ENCODE measurements at regions not wholly inside any gene's neighbourhood (a gene's known extent, or its start where the extent isn't known, plus 50 kb on each side); places are given as distances from the start of the nearest gene placed in this dataset.
"Not testable (repeated sequence)": the region's sequence is repeated elsewhere in the genome, so short reads cannot be mapped to it uniquely, and the experiment has no call there.

- in situ Hi-C loops (cut with HindIII; ENCODE audit: low sequenced_read_pairs) = no loop called here
Measured at GRCh38 chr5:85647349-85648127, 970.2 kb upstream of the COX7C start.

- in situ Hi-C loops (cut with HindIII; ENCODE audit: low sequenced_read_pairs) = no loop called here
Measured at GRCh38 chr5:85648495-85648894, 969.2 kb upstream of the COX7C start.

GRCh38 chr5:85651731-85652130 is 966.0 kb upstream of the COX7C start:
- in situ Hi-C loops (cut with HindIII; ENCODE audit: low sequenced_read_pairs) = no loop called here

GRCh38 chr5:85654144-85654543 is 963.6 kb upstream of the COX7C start:
- in situ Hi-C loops (cut with HindIII; ENCODE audit: low sequenced_read_pairs) = not testable (repeated sequence)

DNA sequence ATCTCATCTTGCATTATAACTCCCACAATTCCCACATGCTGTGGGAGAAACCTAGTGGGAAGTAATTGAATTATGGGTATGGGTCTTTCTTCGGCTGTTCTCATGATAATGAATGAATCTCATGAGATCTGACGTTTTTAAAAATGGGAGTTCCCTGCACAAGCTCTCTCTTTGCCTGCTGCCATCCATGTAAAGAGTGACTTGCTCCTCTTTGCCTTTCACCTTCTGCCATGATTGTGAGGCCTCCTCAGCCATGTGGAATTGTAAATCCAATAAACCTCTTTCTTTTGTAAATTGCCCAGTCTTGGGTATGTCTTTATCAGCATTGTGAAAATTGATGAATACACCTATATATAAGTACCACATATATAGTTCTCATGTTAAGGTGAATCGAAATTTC is 961.7 kb upstream of the COX7C start:
- in situ Hi-C loops (cut with HindIII; ENCODE audit: low sequenced_read_pairs) = no loop called here

GRCh38 chr5:85657328-85657727 is 960.4 kb upstream of the COX7C start:
- in situ Hi-C loops (cut with HindIII; ENCODE audit: low sequenced_read_pairs) = not testable (repeated sequence)

DNA sequence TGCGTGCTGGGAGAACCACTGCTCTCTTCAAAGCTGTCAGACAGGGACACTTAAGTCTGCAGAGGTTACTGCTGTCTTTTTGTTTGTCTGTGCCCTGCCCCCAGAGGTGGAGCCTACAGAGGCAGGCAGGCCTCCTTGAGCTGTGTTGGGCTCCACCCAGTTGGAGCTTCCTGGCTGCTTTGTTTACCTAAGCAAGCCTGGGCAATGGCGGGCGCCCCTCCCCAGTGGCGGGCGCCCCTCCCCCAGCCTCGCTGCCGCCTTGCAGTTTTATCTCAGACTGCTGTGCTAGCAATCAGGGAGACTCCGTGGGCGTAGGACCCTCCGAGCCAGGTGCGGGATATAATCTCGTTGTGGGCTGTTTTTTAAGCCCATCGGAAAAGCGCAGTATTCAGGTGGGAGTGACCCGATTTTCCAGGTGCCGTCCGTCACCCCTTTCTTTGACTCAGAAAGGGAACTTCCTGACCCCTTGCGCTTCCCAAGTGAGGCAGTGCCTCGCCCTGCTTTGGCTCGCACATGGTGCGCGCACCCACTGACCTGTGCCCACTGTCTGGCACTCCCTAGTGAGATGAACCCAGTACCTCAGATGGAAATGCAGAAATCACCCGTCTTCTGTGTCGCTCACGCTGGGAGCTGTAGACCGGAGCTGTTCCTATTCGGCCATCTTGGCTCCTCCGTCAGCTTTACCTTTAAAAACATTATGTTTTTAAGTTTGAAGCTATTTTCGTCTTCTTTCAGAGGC is 954.6 kb upstream of the COX7C start:
- in situ Hi-C loops (cut with HindIII; ENCODE audit: low sequenced_read_pairs) = not testable (repeated sequence)

- in situ Hi-C loops (cut with HindIII; ENCODE audit: low sequenced_read_pairs) = no loop called here
Measured at GRCh38 chr5:85663708-85664031, 954.1 kb upstream of the COX7C start.

DNA sequence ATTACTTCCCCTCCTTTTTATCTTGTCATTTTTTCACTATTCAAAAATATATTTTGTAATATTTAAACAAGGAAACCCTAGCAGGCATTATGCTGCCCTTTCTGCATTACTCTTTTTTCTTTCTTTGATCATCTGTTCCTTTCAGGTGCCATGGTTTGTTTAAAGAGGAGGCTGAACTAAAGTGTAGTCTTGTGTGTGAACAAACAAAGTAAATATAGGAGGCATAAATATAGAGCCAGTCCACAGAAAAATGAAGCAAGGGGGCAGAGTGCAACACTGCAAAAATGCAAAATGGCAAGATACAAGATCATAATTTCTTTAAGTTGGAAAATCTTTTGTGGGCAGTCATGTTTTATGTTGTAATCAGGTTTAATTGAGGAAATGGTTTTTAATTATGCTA is 947.3 kb upstream of the COX7C start:
- in situ Hi-C loops (cut with HindIII; ENCODE audit: low sequenced_read_pairs) = no loop called here

DNA sequence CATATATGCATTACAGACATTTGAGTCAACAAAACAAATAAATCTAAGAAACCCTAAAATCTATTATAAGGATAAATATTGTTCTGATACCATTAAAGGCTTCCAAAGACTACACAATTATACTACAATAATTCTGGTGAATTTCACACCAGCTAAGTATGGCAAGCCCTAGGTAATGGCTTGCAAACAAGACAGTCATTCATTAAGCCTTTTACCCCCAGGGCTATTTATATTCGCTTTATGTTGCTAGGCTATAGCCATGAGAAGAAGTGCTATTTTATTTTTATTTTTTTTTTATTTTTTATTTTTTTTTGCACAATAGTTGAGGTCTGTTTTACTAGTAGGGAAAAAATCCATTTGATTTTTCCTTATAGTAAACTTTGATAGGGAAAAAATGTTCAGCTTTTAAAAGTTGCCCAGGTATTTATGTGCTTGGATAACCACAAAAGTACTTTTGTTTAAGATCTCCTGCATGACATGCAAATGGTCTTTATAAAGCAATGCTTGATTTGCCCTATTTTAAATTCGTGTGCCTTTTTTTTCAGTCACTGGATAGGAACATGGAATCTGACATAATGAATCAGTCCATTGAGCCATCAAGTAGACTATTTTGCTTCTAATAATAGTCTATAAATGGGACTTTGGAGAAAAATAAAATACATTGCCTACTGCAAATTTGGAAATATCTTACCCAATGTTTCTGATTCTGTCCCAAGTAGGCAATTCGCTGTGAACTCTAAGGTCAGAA is 946.3 kb upstream of the COX7C start:
- in situ Hi-C loops (cut with HindIII; ENCODE audit: low sequenced_read_pairs) = no loop called here

DNA sequence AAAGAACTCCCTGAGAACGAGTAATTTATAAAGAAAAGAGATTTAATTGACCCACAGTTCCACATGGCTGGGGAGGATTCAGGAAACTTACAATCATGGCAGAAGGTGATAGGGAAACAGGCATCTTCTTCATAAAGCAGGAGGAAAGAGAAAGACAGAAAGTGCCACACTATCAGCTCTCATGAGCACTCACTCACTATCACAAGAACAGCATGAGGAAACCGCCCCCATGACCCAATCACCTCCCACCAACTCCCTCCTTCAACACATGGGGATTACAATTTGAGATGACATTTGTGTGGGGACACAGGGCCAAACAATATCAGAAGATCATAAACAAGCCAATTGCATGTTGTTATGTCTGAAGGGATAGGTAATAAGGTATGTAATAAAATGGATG is 935.9 kb upstream of the COX7C start:
- in situ Hi-C loops (cut with HindIII; ENCODE audit: low sequenced_read_pairs) = no loop called here

GRCh38 chr5:85684351-85684750 is 933.4 kb upstream of the COX7C start:
- in situ Hi-C loops (cut with HindIII; ENCODE audit: low sequenced_read_pairs) = no loop called here

GRCh38 chr5:85703296-85703695 is 914.4 kb upstream of the COX7C start:
- in situ Hi-C loops (cut with HindIII; ENCODE audit: low sequenced_read_pairs) = no loop called here

- in situ Hi-C loops (cut with HindIII; ENCODE audit: low sequenced_read_pairs) = no loop called here
Measured at GRCh38 chr5:85709728-85710127, 908.0 kb upstream of the COX7C start.

DNA sequence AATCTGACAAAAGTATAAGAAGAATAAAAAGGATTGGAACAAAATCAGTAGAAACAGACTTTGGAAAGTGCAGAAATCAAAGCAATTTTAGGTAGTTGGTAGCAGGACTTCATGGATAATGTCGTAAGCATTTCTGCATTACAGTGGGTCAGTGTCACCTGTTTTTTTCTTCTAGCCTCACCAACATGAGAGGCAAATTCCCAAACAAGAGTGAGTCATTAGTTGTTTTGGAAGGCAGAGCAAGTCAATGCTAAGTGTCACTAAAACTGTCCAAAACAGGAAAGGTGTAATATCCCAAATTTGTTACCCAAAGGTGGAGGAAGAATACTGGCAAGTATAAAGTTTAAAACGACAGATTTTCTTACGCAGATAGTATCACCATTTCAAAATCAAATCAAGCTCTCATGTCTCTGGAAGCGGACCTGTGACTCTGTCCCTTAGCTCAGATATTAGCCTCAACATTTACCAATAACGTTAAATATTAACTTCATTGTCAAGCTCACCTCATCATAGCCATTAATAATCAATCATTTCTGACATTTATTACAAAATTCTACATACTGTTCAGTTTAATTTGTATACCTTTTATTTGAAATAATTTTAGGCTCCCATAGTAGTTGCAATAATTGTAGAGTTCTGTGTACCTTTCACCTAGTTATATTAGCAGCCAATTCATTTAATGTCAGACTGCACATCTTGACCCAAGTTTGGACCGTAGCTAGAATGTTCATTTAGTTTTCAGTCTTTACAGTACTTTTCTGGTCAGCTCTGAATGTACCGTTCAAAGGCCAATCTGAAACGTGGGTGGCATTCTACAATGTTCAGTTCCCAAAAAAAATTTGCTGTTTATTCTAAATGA is 901.2 kb upstream of the COX7C start:
- in situ Hi-C loops (cut with HindIII; ENCODE audit: low sequenced_read_pairs) = no loop called here

GRCh38 chr5:85717203-85717563 is 900.6 kb upstream of the COX7C start:
- in situ Hi-C loops (cut with HindIII; ENCODE audit: low sequenced_read_pairs) = no loop called here

GRCh38 chr5:85732185-85732584 is 885.6 kb upstream of the COX7C start:
- in situ Hi-C loops (cut with HindIII; ENCODE audit: low sequenced_read_pairs) = no loop called here

DNA sequence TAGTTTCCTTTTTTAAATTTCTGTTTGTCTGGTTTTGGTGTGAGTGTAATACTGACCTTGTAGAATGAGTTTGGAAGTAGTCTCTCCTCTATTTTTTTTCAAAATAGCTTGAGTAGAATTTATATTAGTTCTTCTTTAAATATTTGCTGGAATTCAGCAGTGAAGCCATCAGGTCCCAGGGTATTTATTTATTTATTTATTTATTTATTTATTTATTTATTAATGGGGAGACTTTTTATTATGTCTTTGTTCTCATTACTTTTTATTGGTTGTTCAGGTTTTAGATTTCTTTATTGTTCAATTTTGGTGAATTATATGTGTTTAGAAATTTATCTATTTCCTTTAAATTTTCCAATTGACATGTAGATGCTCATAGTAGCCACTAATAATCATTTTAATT is 875.8 kb upstream of the COX7C start:
- in situ Hi-C loops (cut with HindIII; ENCODE audit: low sequenced_read_pairs) = no loop called here

- in situ Hi-C loops (cut with HindIII; ENCODE audit: low sequenced_read_pairs) = no loop called here
Measured at GRCh38 chr5:85760519-85760918, 857.2 kb upstream of the COX7C start.

DNA sequence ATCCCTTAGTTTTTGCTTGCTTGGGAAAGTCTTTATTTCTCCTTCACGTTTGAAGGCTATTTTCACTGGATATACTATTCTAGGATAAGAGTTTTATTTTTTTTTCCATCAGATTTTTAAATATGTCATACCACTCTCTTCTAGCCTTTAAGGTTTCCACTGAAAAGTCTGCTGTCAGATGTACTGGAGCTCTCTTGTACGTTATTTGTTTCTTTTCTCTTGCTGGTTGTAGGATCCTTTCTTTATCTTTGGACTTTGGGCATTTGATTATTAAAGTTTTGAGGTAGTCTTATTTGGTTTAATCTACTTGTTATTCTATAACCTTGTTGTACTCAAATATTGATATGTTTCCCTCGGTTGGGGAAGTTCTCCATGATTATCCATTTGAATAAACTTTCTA is 848.4 kb upstream of the COX7C start:
- in situ Hi-C loops (cut with HindIII; ENCODE audit: low sequenced_read_pairs) = no loop called here

DNA sequence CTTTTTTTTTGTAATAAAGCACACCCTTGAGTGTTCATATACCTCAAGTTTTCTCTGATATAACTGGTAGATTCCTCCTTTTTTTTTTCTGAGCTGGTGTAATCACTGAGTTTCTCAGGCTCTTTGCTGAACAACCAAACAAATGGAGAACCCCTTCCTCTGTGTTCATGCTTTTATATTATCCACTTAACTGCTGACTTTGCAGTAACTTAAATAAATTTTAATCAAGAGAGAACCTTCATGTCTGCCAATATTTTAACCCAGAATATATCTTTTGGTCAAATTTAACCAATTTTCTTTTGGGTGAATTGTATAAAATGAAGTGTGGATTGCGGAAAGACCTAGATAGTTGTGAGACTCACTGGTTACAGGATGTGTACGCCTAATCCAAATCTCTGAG is 833.0 kb upstream of the COX7C start:
- in situ Hi-C loops (cut with HindIII; ENCODE audit: low sequenced_read_pairs) = no loop called here

Measured in DLD1 (cell line).